AG10803 (cell line): ENCODE measurements at regions not wholly inside any gene's neighbourhood (a gene's known extent, or its start where the extent isn't known, plus 50 kb on each side); places are given as distances from the start of the nearest gene placed in this dataset.

Experiments
- DNase-seq: peaks from one replicate; pipeline ENCODE4 v3.0.0; 2010; ENCODE audit warnings: low read depth
- H3K4me3 ChIP-seq: 2 replicates; pipeline ENCODE4 v1.5.1; 2011; ENCODE audit warnings: mild to moderate bottlenecking, low read length, control low read depth
- CTCF ChIP-seq: conservative IDR thresholded peaks from 2 replicates; pipeline ENCODE4 v1.5.1; 2011; ENCODE audit warnings: mild to moderate bottlenecking, low read length, control low read depth, inconsistent platforms

- no peak for TF ChIP-seq CTCF
- no peak overlapping the region for H3K4me3 ChIP-seq
- no peak for DNase-seq
Measured at GRCh38 chr1:191675856-191676783, 482.1 kb upstream of the RGS18 start.

- no peak for TF ChIP-seq CTCF
- no peak for DNase-seq
- H3K4me3 ChIP-seq = no peak overlapping the region
Measured at GRCh38 chr1:191685669-191686068, 472.6 kb upstream of the RGS18 start.

GRCh38 chr1:191687721-191688120 is 470.5 kb upstream of the RGS18 start:
- no peak overlapping the region for H3K4me3 ChIP-seq
- TF ChIP-seq CTCF = no peak
- no peak for DNase-seq

GRCh38 chr1:191690931-191691330 is 467.3 kb upstream of the RGS18 start:
- no peak overlapping the region for H3K4me3 ChIP-seq
- DNase-seq = no peak
- no peak for TF ChIP-seq CTCF

- DNase-seq = no peak
- H3K4me3 ChIP-seq = no peak overlapping the region
- TF ChIP-seq CTCF = no peak
Measured at GRCh38 chr1:191693797-191694196, 464.5 kb upstream of the RGS18 start.

GRCh38 chr1:191695865-191696264 is 462.4 kb upstream of the RGS18 start:
- TF ChIP-seq CTCF = no peak
- no peak for DNase-seq
- H3K4me3 ChIP-seq = no peak overlapping the region

- H3K4me3 ChIP-seq = no peak overlapping the region
- no peak for DNase-seq
- no peak for TF ChIP-seq CTCF
Measured at GRCh38 chr1:191696354-191696753, 461.9 kb upstream of the RGS18 start.
